A673 (cell line): ENCODE measurements at regions not wholly inside any gene's neighbourhood (a gene's known extent, or its start where the extent isn't known, plus 50 kb on each side); places are given as distances from the start of the nearest gene placed in this dataset.

Source experiments
- BruUV-seq: library from RNA; stranded (reverse); fragments of 400-500 nt; replicated peaks from 2 replicates; lab custom pipeline; 2021; lab: Mats Ljungman, UMichigan
- CTCF ChIA-PET: fragments of 300-600 bp; sonication (Branson Sonifier 250); formaldehyde crosslinking; loops from one replicate; lab custom pipeline; 2022; ENCODE audit warnings: antibody characterized with exemption; lab: Charles Lee
- POLR2A ChIA-PET: fragments of 300-600 bp; sonication (Branson Sonifier 250); formaldehyde crosslinking; loops from one replicate; lab custom pipeline; 2022; ENCODE audit warnings: antibody characterized with exemption; ENCODE audit not compliant: low non-redundant PET; lab: Charles Lee
- DNase-seq: peaks from one replicate; pipeline ENCODE4 v3.0.0-alpha.2; 2015; ENCODE audit warnings: low spot score
- H3K27ac ChIP-seq: fragments of 200-600 bp; sonication (generic); 2 replicates; pipeline ENCODE4 v1.5.1; 2016; ENCODE audit warnings: mixed run types, low read depth, mild to moderate bottlenecking, mixed read lengths, antibody characterized with exemption, low read length; ENCODE audit not compliant: poor library complexity, severe bottlenecking
- H3K27me3 ChIP-seq: fragments of 200-600 bp; sonication (generic); replicated peaks from 2 replicates; pipeline ENCODE4 v1.6.1; 2017; ENCODE audit warnings: mixed run types, low read depth, mild to moderate bottlenecking, mixed read lengths, antibody characterized with exemption, low read length; ENCODE audit not compliant: insufficient read depth, poor library complexity
- H3K36me3 ChIP-seq: fragments of 200-600 bp; sonication (generic); 2 replicates; pipeline ENCODE4 v1.6.1; 2016; ENCODE audit warnings: mixed run types, mild to moderate bottlenecking, mixed read lengths, antibody characterized with exemption, low read length; ENCODE audit not compliant: insufficient read depth, poor library complexity, severe bottlenecking
- H3K4me1 ChIP-seq: fragments of 200-600 bp; sonication (generic); 2 replicates; pipeline ENCODE4 v1.6.1; 2017; ENCODE audit warnings: mixed run types, mild to moderate bottlenecking, mixed read lengths, antibody characterized with exemption, low read length; ENCODE audit not compliant: insufficient read depth, poor library complexity, severe bottlenecking
- H3K4me3 ChIP-seq: fragments of 200-600 bp; sonication (generic); 2 replicates; pipeline ENCODE4 v1.5.1; 2016; ENCODE audit warnings: low read depth, mixed run types, mild to moderate bottlenecking, mixed read lengths, low read length; ENCODE audit not compliant: poor library complexity, severe bottlenecking
- H3K9me3 ChIP-seq: fragments of 200-600 bp; sonication (generic); 2 replicates; pipeline ENCODE4 v1.6.1; 2016; ENCODE audit warnings: mixed run types, low read depth, mild to moderate bottlenecking, mixed read lengths, antibody characterized with exemption, low read length; ENCODE audit not compliant: poor library complexity, severe bottlenecking
- CTCF ChIP-seq: fragments of 300-800, 200-600 bp; sonication (generic); conservative IDR thresholded peaks from 2 replicates; pipeline ENCODE4 v1.5.1; 2017; ENCODE audit warnings: low read depth, mild to moderate bottlenecking, antibody characterized with exemption, low read length, moderate library complexity, mixed read lengths
- EZH2 ChIP-seq: fragments of 200-600 bp; sonication (generic); IDR thresholded peaks from 2 replicates; pipeline ENCODE4 v1.6.1; 2017; ENCODE audit warnings: borderline replicate concordance, low read depth, mild to moderate bottlenecking, mixed read lengths, antibody characterized with exemption, low read length; ENCODE audit not compliant: poor library complexity, severe bottlenecking
- intact Hi-C: fragments of 100-400 bp; cut with micrococcal nuclease; formaldehyde crosslinking; loops from one replicate; pipeline ENCODE4 v1.10.0; 2022; ENCODE audit not compliant: unreplicated experiment

GRCh38 chr16:62965831-62966230 lies 929.6 kb upstream of the CDH8 start:
- H3K27me3 ChIP-seq: no peaks in the 10 kb centered on the region
- H3K27ac ChIP-seq: no peak overlapping the region
- no peaks in the 10 kb centered on the region for H3K4me1 ChIP-seq
- BruUV-seq: no TSS peak
- H3K4me3 ChIP-seq: no peak overlapping the region
- no peaks in the 10 kb centered on the region for H3K36me3 ChIP-seq
- H3K9me3 ChIP-seq: no peaks in the 10 kb centered on the region
- TF ChIP-seq EZH2 (no peak), CTCF (no peak)
- POLR2A ChIA-PET: no interaction called here
- intact Hi-C loops: no loop called here
- CTCF ChIA-PET: no interaction called here
- no peak for DNase-seq

- POLR2A ChIA-PET: no interaction called here
- Histone ChIP-seq H3K9me3 (no peaks in the 10 kb centered on the region), H3K27ac (no peak overlapping the region), H3K4me1 (no peaks in the 10 kb centered on the region), H3K36me3 (no peaks in the 10 kb centered on the region), H3K27me3 (no peaks in the 10 kb centered on the region), H3K4me3 (no peak overlapping the region)
- no TSS peak for BruUV-seq
- CTCF ChIA-PET: no interaction called here
- TF ChIP-seq EZH2 (no peak), CTCF (no peak)
- intact Hi-C loops: no loop called here
- DNase-seq: no peak
Measured at GRCh38 chr16:62963846-62964245, 927.6 kb upstream of the CDH8 start.

GRCh38 chr16:62955033-62955349 lies 918.8 kb upstream of the CDH8 start:
- ChIA-PET CTCF (no interaction called here), POLR2A (no interaction called here)
- TF ChIP-seq EZH2 (no peak), CTCF (no peak)
- H3K27me3 ChIP-seq: no peaks in the 10 kb centered on the region
- intact Hi-C loops: no loop called here
- no peaks in the 10 kb centered on the region for H3K36me3 ChIP-seq
- H3K4me1 ChIP-seq: no peaks in the 10 kb centered on the region
- no peak overlapping the region for H3K27ac ChIP-seq
- no peaks in the 10 kb centered on the region for H3K9me3 ChIP-seq
- BruUV-seq: no TSS peak
- DNase-seq: no peak
- no peak overlapping the region for H3K4me3 ChIP-seq
